Progenitor cell of endocrine pancreas (in vitro differentiated cells): ENCODE measurements at regions not wholly inside any gene's neighbourhood (a gene's known extent, or its start where the extent isn't known, plus 50 kb on each side); places are given as distances from the start of the nearest gene placed in this dataset.

ENCODE experiments used
- DNase-seq: peaks from one replicate; pipeline ENCODE4 v3.0.0; 2021; ENCODE audit warnings: low spot score; ENCODE audit not compliant: unreplicated experiment
- H3K27ac Mint-ChIP-seq: 2 replicates; pipeline ENCODE4 v1.8.0; 2021; ENCODE audit warnings: mild to moderate bottlenecking, moderate library complexity, mixed read lengths
- H3K27me3 Mint-ChIP-seq: 2 replicates; pipeline ENCODE4 v1.8.0; 2021; ENCODE audit warnings: mixed read lengths
- H3K36me3 Mint-ChIP-seq: 2 replicates; pipeline ENCODE4 v1.8.0; 2022; ENCODE audit warnings: mixed read lengths; ENCODE audit not compliant: insufficient read depth
- H3K4me1 Mint-ChIP-seq: 2 replicates; pipeline ENCODE4 v1.8.0; 2021; ENCODE audit warnings: low read depth, mixed read lengths
- H3K4me3 Mint-ChIP-seq: 2 replicates; pipeline ENCODE4 v1.8.0; 2021; ENCODE audit warnings: low read depth, mild to moderate bottlenecking, moderate library complexity, mixed read lengths
- H3K9me3 Mint-ChIP-seq: 2 replicates; pipeline ENCODE4 v1.8.0; 2021; ENCODE audit warnings: low read depth, mixed read lengths
- CTCF ChIP-seq: fragments of 200-600 bp; sonication (generic); IDR thresholded peaks from one replicate; pipeline ENCODE4 v1.5.0; 2021; ENCODE audit warnings: antibody characterized with exemption, mild to moderate bottlenecking; ENCODE audit not compliant: unreplicated experiment

GRCh38 chr1:195278644-195279043 lies 1329.6 kb downstream of the KCNT2 start:
- Mint-ChIP-seq H3K4me3 (no peak overlapping the region), H3K9me3 (no peaks in the 10 kb centered on the region), H3K4me1 (no peaks in the 10 kb centered on the region), H3K36me3 (no peaks in the 10 kb centered on the region), H3K27me3 (no peaks in the 10 kb centered on the region), H3K27ac (no peak overlapping the region)
- DNase-seq: no peak
- TF ChIP-seq CTCF: no peak

GRCh38 chr1:195275710-195276109 lies 1332.5 kb downstream of the KCNT2 start:
- no peak overlapping the region for H3K4me3 Mint-ChIP-seq

GRCh38 chr1:195251900-195252299 lies 1356.3 kb downstream of the KCNT2 start:
- no peak for TF ChIP-seq CTCF
- H3K27me3 Mint-ChIP-seq: no peaks in the 10 kb centered on the region
- no peaks in the 10 kb centered on the region for H3K36me3 Mint-ChIP-seq
- H3K4me3 Mint-ChIP-seq: no peak overlapping the region
- no peak overlapping the region for H3K27ac Mint-ChIP-seq
- H3K9me3 Mint-ChIP-seq: no peaks in the 10 kb centered on the region
- H3K4me1 Mint-ChIP-seq: no peaks in the 10 kb centered on the region
- no peak for DNase-seq

More at GRCh38 chr1:195275710-195276109, 1332.5 kb downstream of the KCNT2 start:
- no peak for TF ChIP-seq CTCF
- H3K36me3 Mint-ChIP-seq: no peaks in the 10 kb centered on the region
- no peak for DNase-seq
- no peaks in the 10 kb centered on the region for H3K4me1 Mint-ChIP-seq
- no peaks in the 10 kb centered on the region for H3K9me3 Mint-ChIP-seq
- H3K27ac Mint-ChIP-seq: no peak overlapping the region
- H3K27me3 Mint-ChIP-seq: no peaks in the 10 kb centered on the region

- DNase-seq: no peak
- Mint-ChIP-seq H3K27me3 (no peaks in the 10 kb centered on the region), H3K4me3 (no peak overlapping the region), H3K9me3 (peaks cover 3% of the 10 kb centered on the region), H3K27ac (no peak overlapping the region), H3K4me1 (no peaks in the 10 kb centered on the region), H3K36me3 (no peaks in the 10 kb centered on the region)
- TF ChIP-seq CTCF: no peak
Observed at GRCh38 chr1:195243492-195243891, 1364.7 kb downstream of the KCNT2 start.

GRCh38 chr1:195241066-195241465 lies 1367.2 kb downstream of the KCNT2 start:
- Mint-ChIP-seq H3K4me1 (no peaks in the 10 kb centered on the region), H3K36me3 (no peaks in the 10 kb centered on the region), H3K4me3 (no peak overlapping the region), H3K27ac (no peak overlapping the region), H3K9me3 (peaks cover 3% of the 10 kb centered on the region), H3K27me3 (no peaks in the 10 kb centered on the region)
- TF ChIP-seq CTCF: no peak
- no peak for DNase-seq
